ENCODE measurements at regions not wholly inside any gene's neighbourhood (a gene's known extent, or its start where the extent isn't known, plus 50 kb on each side); places are given as distances from the start of the nearest gene placed in this dataset.

GRCh38 chr20:6851136-6851535, 83.7 kb downstream of the BMP2 start:
- H3K27me3 Mint-ChIP-seq (ENCODE audit: insufficient read depth, low read depth, poor library complexity), result peaks cover 2% of the 10 kb centered on the region
- H3F3A ChIP-seq (replicated peaks; ENCODE audit: low read depth), result no peaks in the 10 kb centered on the region
- H4K20me1 ChIP-seq (replicated peaks; ENCODE audit: insufficient read depth), result no peaks in the 10 kb centered on the region
- H3K79me2 ChIP-seq (replicated peaks; ENCODE audit: insufficient read depth), result no peaks in the 10 kb centered on the region
- TF ChIP-seq ZNF462 (CRISPR knock-in tag; IDR thresholded peaks at IDR 0.05), result no peak
- TF ChIP-seq EZH2 (IDR thresholded peaks at IDR 0.05; ENCODE audit: low read depth, unreplicated experiment), result no peak
- TF ChIP-seq ZNF331 (CRISPR knock-in tag; IDR thresholded peaks at IDR 0.05; ENCODE audit: low read depth), result no peak
- no peak for TF ChIP-seq EZH2phosphoT487 (IDR thresholded peaks at IDR 0.05; ENCODE audit: unreplicated experiment)
- no peak for TF ChIP-seq ETS1 (IDR thresholded peaks at IDR 0.05)
- TF ChIP-seq POLR2AphosphoS5 (IDR thresholded peaks at IDR 0.05; ENCODE audit: low read depth), result no peak
- 0 out of 2 replicates have a peak, but pooled peaks cover 7% of the 10 kb centered on the region for H3K9me2 ChIP-seq (ENCODE audit: insufficient read depth)
- H3K36me3 ChIP-seq (ENCODE audit: insufficient read depth), result no peaks in the 10 kb centered on the region
- DNase-seq (ENCODE audit: low spot score), result no peak
- H3K4me1 ChIP-seq (ENCODE audit: insufficient read depth), result peaks cover 14% of the 10 kb centered on the region
- H3K27ac Mint-ChIP-seq, result no peak overlapping the region
- H3K36me3 Mint-ChIP-seq (ENCODE audit: low read depth), result no peaks in the 10 kb centered on the region
- no peak for ATAC-seq
- H3K9me3 Mint-ChIP-seq, result no peaks in the 10 kb centered on the region
- H3K4me1 Mint-ChIP-seq, result peaks cover 8% of the 10 kb centered on the region; the same call in 2 of the 3 replicates
- H2AFZ ChIP-seq, result no peak overlapping the region
- no peak overlapping the region for H3K4me2 ChIP-seq
- no peak overlapping the region for H3K4me3 Mint-ChIP-seq
- no peak overlapping the region for H3K4me3 ChIP-seq
- H3K27me3 ChIP-seq (ENCODE audit: insufficient read depth), result no peaks in the 10 kb centered on the region
- no peak overlapping the region for H3K27ac ChIP-seq (ENCODE audit: low read depth)

Measured in GM23338 (cell line).